ENCODE measurements at regions not wholly inside any gene's neighbourhood (a gene's known extent, or its start where the extent isn't known, plus 50 kb on each side); places are given as distances from the start of the nearest gene placed in this dataset.

DNA sequence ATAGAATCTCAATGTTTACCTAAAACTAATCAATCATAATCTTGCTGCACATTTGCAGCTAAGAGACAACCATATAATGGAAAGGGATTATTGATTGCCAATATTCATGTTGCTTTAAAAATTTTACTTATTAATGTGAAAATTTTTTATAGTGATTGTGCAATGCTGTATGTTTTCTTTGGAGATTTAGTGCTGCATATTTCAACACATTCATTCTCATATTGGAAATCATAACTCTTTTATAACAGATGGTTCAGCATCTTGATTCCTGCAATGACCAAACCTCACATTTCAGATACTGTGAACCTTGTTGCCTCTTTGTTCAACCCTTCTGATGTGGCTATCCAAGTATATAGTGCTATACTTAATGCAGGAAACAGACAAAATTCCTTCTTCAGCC lies 502.6 kb downstream of the C4orf33 start:
- Histone ChIP-seq H3K9me3 (ENCODE audit: low read depth) (peaks cover 6% of the 10 kb centered on the region), H3K36me3 (replicated peaks; ENCODE audit: insufficient read depth, low read depth) (no peaks in the 10 kb centered on the region), H3K79me2 (no peaks in the 10 kb centered on the region), H4K20me1 (ENCODE audit: insufficient read depth, poor library complexity, severe bottlenecking) (no peaks in the 10 kb centered on the region), H3K4me2 (no peak overlapping the region), H3K9me2 (replicated peaks; ENCODE audit: insufficient read depth) (no peaks in the 10 kb centered on the region), H2AFZ (no peak overlapping the region), H3K27me3 (no peaks in the 10 kb centered on the region), H3K27ac (no peak overlapping the region), H3K4me3 (no peak overlapping the region), H3K4me1 (ENCODE audit: insufficient read depth) (no peaks in the 10 kb centered on the region)
- DNase-seq (ENCODE audit: low spot score) = no peak
- TF ChIP-seq EZH2 (IDR thresholded peaks at IDR 0.05; ENCODE audit: borderline replicate concordance) (no peak), EZH2phosphoT487 (IDR thresholded peaks at IDR 0.05; ENCODE audit: low read depth, severe bottlenecking, unreplicated experiment) (no peak)
- TF ChIP-seq, protein P1, sequence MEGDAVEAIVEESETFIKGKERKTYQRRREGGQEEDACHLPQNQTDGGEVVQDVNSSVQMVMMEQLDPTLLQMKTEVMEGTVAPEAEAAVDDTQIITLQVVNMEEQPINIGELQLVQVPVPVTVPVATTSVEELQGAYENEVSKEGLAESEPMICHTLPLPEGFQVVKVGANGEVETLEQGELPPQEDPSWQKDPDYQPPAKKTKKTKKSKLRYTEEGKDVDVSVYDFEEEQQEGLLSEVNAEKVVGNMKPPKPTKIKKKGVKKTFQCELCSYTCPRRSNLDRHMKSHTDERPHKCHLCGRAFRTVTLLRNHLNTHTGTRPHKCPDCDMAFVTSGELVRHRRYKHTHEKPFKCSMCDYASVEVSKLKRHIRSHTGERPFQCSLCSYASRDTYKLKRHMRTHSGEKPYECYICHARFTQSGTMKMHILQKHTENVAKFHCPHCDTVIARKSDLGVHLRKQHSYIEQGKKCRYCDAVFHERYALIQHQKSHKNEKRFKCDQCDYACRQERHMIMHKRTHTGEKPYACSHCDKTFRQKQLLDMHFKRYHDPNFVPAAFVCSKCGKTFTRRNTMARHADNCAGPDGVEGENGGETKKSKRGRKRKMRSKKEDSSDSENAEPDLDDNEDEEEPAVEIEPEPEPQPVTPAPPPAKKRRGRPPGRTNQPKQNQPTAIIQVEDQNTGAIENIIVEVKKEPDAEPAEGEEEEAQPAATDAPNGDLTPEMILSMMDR (IDR thresholded peaks at IDR 0.05; ENCODE audit: poor library complexity) = no peak

DNA sequence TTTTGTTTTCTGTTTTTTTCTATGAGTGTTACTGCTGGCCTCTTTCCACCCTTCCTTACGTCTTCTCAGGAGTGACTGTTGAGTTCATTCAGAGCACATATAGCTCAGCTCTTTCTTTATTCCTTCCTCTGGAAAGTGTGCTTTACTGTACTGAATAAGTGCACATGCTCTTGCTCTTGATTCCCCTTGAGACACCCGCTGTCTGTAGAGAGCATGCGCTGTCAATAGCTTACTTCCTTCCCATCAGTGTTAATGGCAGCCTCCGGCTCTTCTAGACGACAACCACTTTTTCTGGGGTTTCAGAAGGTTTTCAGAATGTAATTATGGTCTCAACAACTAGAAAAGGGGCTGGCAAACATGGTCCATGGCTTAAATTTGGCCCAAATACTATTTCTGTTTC lies 504.9 kb downstream of the C4orf33 start:
- no peak overlapping the region for H2AFZ ChIP-seq
- no peak overlapping the region for H3K4me3 ChIP-seq
- 90% methylated on average over 5 of the region's 5 CpGs for WGBS (ENCODE audit: low lambda C conversion rate, missing lambda C conversion rate)
- H3K4me2 ChIP-seq = no peak overlapping the region
- no peaks in the 10 kb centered on the region for H3K36me3 ChIP-seq (replicated peaks; ENCODE audit: insufficient read depth, low read depth)
- TF ChIP-seq EZH2phosphoT487 (IDR thresholded peaks at IDR 0.05; ENCODE audit: low read depth, severe bottlenecking, unreplicated experiment) = no peak
- TF ChIP-seq, protein P1 (IDR thresholded peaks at IDR 0.05; ENCODE audit: poor library complexity) = no peak
- no peak for TF ChIP-seq EZH2 (IDR thresholded peaks at IDR 0.05; ENCODE audit: borderline replicate concordance)
- H3K4me1 ChIP-seq (ENCODE audit: insufficient read depth) = no peaks in the 10 kb centered on the region
- no peaks in the 10 kb centered on the region for H3K9me2 ChIP-seq (replicated peaks; ENCODE audit: insufficient read depth)
- H3K27ac ChIP-seq = no peak overlapping the region
- H3K79me2 ChIP-seq = no peaks in the 10 kb centered on the region
- DNase-seq (ENCODE audit: low spot score) = no peak
- H4K20me1 ChIP-seq (ENCODE audit: insufficient read depth, poor library complexity, severe bottlenecking) = no peaks in the 10 kb centered on the region
- no peaks in the 10 kb centered on the region for H3K27me3 ChIP-seq
- no peaks in the 10 kb centered on the region for H3K9me3 ChIP-seq (ENCODE audit: low read depth)

GRCh38 chr4:129602447-129602846 lies 506.5 kb downstream of the C4orf33 start:
- Histone ChIP-seq H3K4me3 (no peak overlapping the region), H3K9me3 (ENCODE audit: low read depth) (no peaks in the 10 kb centered on the region), H3K4me1 (ENCODE audit: insufficient read depth) (no peaks in the 10 kb centered on the region), H3K9me2 (replicated peaks; ENCODE audit: insufficient read depth) (no peaks in the 10 kb centered on the region), H3K4me2 (no peak overlapping the region), H3K27me3 (no peaks in the 10 kb centered on the region), H3K36me3 (replicated peaks; ENCODE audit: insufficient read depth, low read depth) (no peaks in the 10 kb centered on the region), H3K27ac (no peak overlapping the region), H2AFZ (no peak overlapping the region), H4K20me1 (ENCODE audit: insufficient read depth, poor library complexity, severe bottlenecking) (no peaks in the 10 kb centered on the region), H3K79me2 (no peaks in the 10 kb centered on the region)
- no peak for DNase-seq (ENCODE audit: low spot score)
- TF ChIP-seq, protein P1 (IDR thresholded peaks at IDR 0.05; ENCODE audit: poor library complexity) = no peak
- TF ChIP-seq EZH2phosphoT487 (IDR thresholded peaks at IDR 0.05; ENCODE audit: low read depth, severe bottlenecking, unreplicated experiment) (no peak), EZH2 (IDR thresholded peaks at IDR 0.05; ENCODE audit: borderline replicate concordance) (no peak)
- WGBS (ENCODE audit: low lambda C conversion rate, missing lambda C conversion rate) = 100% methylated on average over 1 of the region's 1 CpG

Data from hepatocyte (in vitro differentiated cells).